Tibial nerve (tissue), 4 donors: ENCODE measurements at regions not wholly inside any gene's neighbourhood (a gene's known extent, or its start where the extent isn't known, plus 50 kb on each side); places are given as distances from the start of the nearest gene placed in this dataset.

Experiments used
- EP300 ChIP-seq, 2 donors: sonication (generic); formaldehyde crosslinking; IDR thresholded peaks; one replicate each; pipeline ENCODE4 v1.6.1; 2017; ENCODE audit warnings: antibody characterized with exemption in 2 of 2, mild to moderate bottlenecking in 1 of 2
- POLR2A ChIP-seq, 2 donors: fragments of 450-650 bp; IDR thresholded peaks; one replicate each; pipeline ENCODE4 v1.6.1; 2017; ENCODE audit warnings: antibody characterized with exemption in 2 of 2, mild to moderate bottlenecking in 2 of 2, moderate library complexity in 2 of 2
- TF ChIP-seq, protein P1 (sequence below), 5 experiments: fragments of 200-600 bp in 3 of 5; fragments of 450-650 bp in 2 of 5; sonication (generic) in 3 of 5; IDR thresholded peaks; one replicate each; pipeline ENCODE4 v1.5.1; 2016 to 2019; ENCODE audit warnings: antibody characterized with exemption in 5 of 5, mild to moderate bottlenecking in 3 of 5, moderate library complexity in 2 of 5

DNA sequence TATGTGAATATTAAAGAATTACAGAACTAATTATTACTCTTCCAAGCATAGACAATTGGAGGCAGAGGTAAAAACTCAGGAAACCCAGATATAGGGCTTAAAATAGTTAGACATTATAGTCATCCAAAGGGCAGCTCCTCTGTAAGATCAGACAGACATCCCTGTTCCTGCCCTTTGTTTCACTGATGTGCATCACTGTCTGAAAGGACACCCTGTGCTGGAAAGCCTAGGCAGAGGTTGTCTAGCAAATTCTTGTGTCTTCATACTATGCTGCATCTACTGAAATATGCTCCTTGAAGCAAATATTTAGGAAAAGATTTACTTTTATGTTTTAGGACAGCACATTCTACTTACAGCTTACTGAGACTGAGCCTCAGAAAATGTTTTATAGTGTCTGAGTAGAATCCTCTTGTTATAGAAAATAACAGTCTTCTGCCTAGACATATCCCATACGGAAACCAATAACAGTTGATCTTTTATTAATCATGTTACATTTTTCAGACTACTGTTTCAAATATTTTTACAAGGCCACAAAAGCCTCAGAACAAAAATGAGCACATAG lies 977.3 kb upstream of the CDH2 start:
- TF ChIP-seq EP300 (IDR thresholded peaks at IDR 0.05), result no peak
- TF ChIP-seq, protein P1, sequence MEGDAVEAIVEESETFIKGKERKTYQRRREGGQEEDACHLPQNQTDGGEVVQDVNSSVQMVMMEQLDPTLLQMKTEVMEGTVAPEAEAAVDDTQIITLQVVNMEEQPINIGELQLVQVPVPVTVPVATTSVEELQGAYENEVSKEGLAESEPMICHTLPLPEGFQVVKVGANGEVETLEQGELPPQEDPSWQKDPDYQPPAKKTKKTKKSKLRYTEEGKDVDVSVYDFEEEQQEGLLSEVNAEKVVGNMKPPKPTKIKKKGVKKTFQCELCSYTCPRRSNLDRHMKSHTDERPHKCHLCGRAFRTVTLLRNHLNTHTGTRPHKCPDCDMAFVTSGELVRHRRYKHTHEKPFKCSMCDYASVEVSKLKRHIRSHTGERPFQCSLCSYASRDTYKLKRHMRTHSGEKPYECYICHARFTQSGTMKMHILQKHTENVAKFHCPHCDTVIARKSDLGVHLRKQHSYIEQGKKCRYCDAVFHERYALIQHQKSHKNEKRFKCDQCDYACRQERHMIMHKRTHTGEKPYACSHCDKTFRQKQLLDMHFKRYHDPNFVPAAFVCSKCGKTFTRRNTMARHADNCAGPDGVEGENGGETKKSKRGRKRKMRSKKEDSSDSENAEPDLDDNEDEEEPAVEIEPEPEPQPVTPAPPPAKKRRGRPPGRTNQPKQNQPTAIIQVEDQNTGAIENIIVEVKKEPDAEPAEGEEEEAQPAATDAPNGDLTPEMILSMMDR (IDR thresholded peaks at IDR 0.05), result no peak
- TF ChIP-seq POLR2A (IDR thresholded peaks at IDR 0.05), result no peak
